ENCODE measurements at regions not wholly inside any gene's neighbourhood (a gene's known extent, or its start where the extent isn't known, plus 50 kb on each side); places are given as distances from the start of the nearest gene placed in this dataset.

GRCh38 chr14:61152851-61153364, 128.2 kb downstream of the TMEM30B start:
- no peak for DNase-seq
- Mint-ChIP-seq H3K27me3 (ENCODE audit: low read depth in 2 of 2) (peaks cover 7 to 16% of the 10 kb centered on the region in 2 donors), H3K9me3 (peaks cover 0 to 3% of the 10 kb centered on the region in 2 donors), H3K27ac (no peak overlapping the region), H3K36me3 (no peaks in the 10 kb centered on the region), H3K4me1 (no peaks in the 10 kb centered on the region), H3K4me3 (no peak overlapping the region)
- intact Hi-C loops (cut with micrococcal nuclease), result no loop called here
- H3K9me3 ChIP-seq (ENCODE audit: control insufficient read depth, insufficient read depth, low read length), result no peaks in the 10 kb centered on the region
- H3K27ac ChIP-seq (ENCODE audit: low read length), result no peak overlapping the region
- H3K36me3 ChIP-seq (ENCODE audit: control insufficient read depth, insufficient read depth, low read length), result no peaks in the 10 kb centered on the region
- H3K4me3 ChIP-seq (ENCODE audit: low read length), result no peak overlapping the region
- H3K27me3 ChIP-seq (ENCODE audit: control insufficient read depth, insufficient read depth, low read length), result no peaks in the 10 kb centered on the region
- H3K4me1 ChIP-seq (ENCODE audit: control insufficient read depth, insufficient read depth, low read length), result no peaks in the 10 kb centered on the region
- WGBS (ENCODE audit: insufficient coverage), result 100% methylated on average over 3 of the region's 3 CpGs
- ATAC-seq, result no peak
- no peak for TF ChIP-seq CTCF (IDR thresholded peaks at IDR 0.05)

- peaks cover 7 to 16% of the 10 kb centered on the region in 2 donors for H3K27me3 Mint-ChIP-seq (ENCODE audit: low read depth in 2 of 2)
- no peak for TF ChIP-seq CTCF (IDR thresholded peaks at IDR 0.05)
- no peak overlapping the region for H3K4me3 Mint-ChIP-seq
- no peak overlapping the region for H3K4me3 ChIP-seq (ENCODE audit: low read length)
- intact Hi-C loops (cut with micrococcal nuclease), result no loop called here
- H3K27ac ChIP-seq (ENCODE audit: low read length), result no peak overlapping the region
- no peak for ATAC-seq
- H3K4me1 Mint-ChIP-seq, result no peaks in the 10 kb centered on the region
- no peaks in the 10 kb centered on the region for H3K9me3 ChIP-seq (ENCODE audit: control insufficient read depth, insufficient read depth, low read length)
- WGBS (ENCODE audit: insufficient coverage), result 97% methylated on average over 3 of the region's 4 CpGs
- H3K4me1 ChIP-seq (ENCODE audit: control insufficient read depth, insufficient read depth, low read length), result no peaks in the 10 kb centered on the region
- no peaks in the 10 kb centered on the region for H3K36me3 Mint-ChIP-seq
- H3K9me3 Mint-ChIP-seq, result peaks cover 0 to 3% of the 10 kb centered on the region in 2 donors
- DNase-seq, result no peak
- no peak overlapping the region for H3K27ac Mint-ChIP-seq
- H3K27me3 ChIP-seq (ENCODE audit: control insufficient read depth, insufficient read depth, low read length), result no peaks in the 10 kb centered on the region
- H3K36me3 ChIP-seq (ENCODE audit: control insufficient read depth, insufficient read depth, low read length), result no peaks in the 10 kb centered on the region
These were observed 129.9 kb downstream of the TMEM30B start for GRCh38 chr14:61151251-61151650.

- no peaks in the 10 kb centered on the region for H3K9me3 ChIP-seq (ENCODE audit: control insufficient read depth, insufficient read depth, low read length)
- no peaks in the 10 kb centered on the region for H3K4me1 Mint-ChIP-seq
- no peak for DNase-seq
- no peaks in the 10 kb centered on the region for H3K36me3 Mint-ChIP-seq
- 100% methylated on average over 2 of the region's 3 CpGs for WGBS (ENCODE audit: insufficient coverage)
- no peak overlapping the region for H3K27ac Mint-ChIP-seq
- ATAC-seq, result no peak
- no peak overlapping the region for H3K4me3 Mint-ChIP-seq
- no peaks in the 10 kb centered on the region for H3K27me3 ChIP-seq (ENCODE audit: control insufficient read depth, insufficient read depth, low read length)
- no peak overlapping the region for H3K4me3 ChIP-seq (ENCODE audit: low read length)
- no peaks in the 10 kb centered on the region for H3K4me1 ChIP-seq (ENCODE audit: control insufficient read depth, insufficient read depth, low read length)
- H3K27ac ChIP-seq (ENCODE audit: low read length), result no peak overlapping the region
- H3K9me3 Mint-ChIP-seq, result peaks cover 0 to 3% of the 10 kb centered on the region in 2 donors
- H3K27me3 Mint-ChIP-seq (ENCODE audit: low read depth in 2 of 2), result peaks cover 7 to 16% of the 10 kb centered on the region in 2 donors
- H3K36me3 ChIP-seq (ENCODE audit: control insufficient read depth, insufficient read depth, low read length), result no peaks in the 10 kb centered on the region
- intact Hi-C loops (cut with micrococcal nuclease), result no loop called here
- no peak for TF ChIP-seq CTCF (IDR thresholded peaks at IDR 0.05)
These were observed 130.3 kb downstream of the TMEM30B start for GRCh38 chr14:61150851-61151250.

DNA sequence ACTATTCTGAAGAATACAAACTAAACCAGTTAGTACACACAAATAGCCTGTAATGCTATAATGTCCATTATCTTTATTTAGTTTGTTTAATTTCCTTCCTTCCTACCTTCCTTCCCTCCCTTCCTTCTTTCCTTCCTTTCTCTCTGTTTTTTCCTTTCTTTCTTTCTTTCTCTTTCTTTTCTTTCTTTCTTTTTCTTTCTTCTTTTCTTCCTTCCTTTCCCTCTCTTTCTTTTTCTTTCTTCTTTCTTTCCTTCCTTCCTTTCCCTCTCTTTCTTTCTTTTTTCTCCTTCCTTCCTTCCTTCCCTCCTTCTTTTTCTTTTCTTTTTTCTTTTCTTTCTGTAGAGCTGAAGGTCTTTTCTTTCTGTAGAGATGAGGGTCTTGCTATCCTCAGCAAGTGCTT, 131.2 kb downstream of the TMEM30B start:
- Mint-ChIP-seq H3K4me3 (no peak overlapping the region), H3K4me1 (no peaks in the 10 kb centered on the region), H3K36me3 (no peaks in the 10 kb centered on the region), H3K9me3 (peaks cover 0 to 3% of the 10 kb centered on the region in 2 donors), H3K27me3 (ENCODE audit: low read depth in 2 of 2) (peaks cover 7 to 16% of the 10 kb centered on the region in 2 donors), H3K27ac (no peak overlapping the region)
- no peak for TF ChIP-seq CTCF (IDR thresholded peaks at IDR 0.05)
- H3K4me3 ChIP-seq (ENCODE audit: low read length), result no peak overlapping the region
- ATAC-seq, result no peak
- DNase-seq, result no peak
- no peaks in the 10 kb centered on the region for H3K36me3 ChIP-seq (ENCODE audit: control insufficient read depth, insufficient read depth, low read length)
- intact Hi-C loops (cut with micrococcal nuclease), result no loop called here
- H3K4me1 ChIP-seq (ENCODE audit: control insufficient read depth, insufficient read depth, low read length), result no peaks in the 10 kb centered on the region
- H3K9me3 ChIP-seq (ENCODE audit: control insufficient read depth, insufficient read depth, low read length), result no peaks in the 10 kb centered on the region
- H3K27ac ChIP-seq (ENCODE audit: low read length), result no peak overlapping the region
- no peaks in the 10 kb centered on the region for H3K27me3 ChIP-seq (ENCODE audit: control insufficient read depth, insufficient read depth, low read length)
